SU-DHL-6 (cell line): ENCODE measurements at regions not wholly inside any gene's neighbourhood (a gene's known extent, or its start where the extent isn't known, plus 50 kb on each side); places are given as distances from the start of the nearest gene placed in this dataset.

Source experiments
- H2AFZ ChIP-seq: fragments of 200-600 bp; sonication (generic); 2 replicates; pipeline ENCODE4 v1.6.1; 2014; ENCODE audit warnings: low read depth, mild to moderate bottlenecking, moderate library complexity, mixed read lengths, antibody characterized with exemption, low read length; ENCODE audit not compliant: severe bottlenecking
- H3F3A ChIP-seq: fragments of 200-600 bp; shearing (Covaris generic); 2 replicates; pipeline ENCODE4 v1.6.0; 2016; ENCODE audit warnings: antibody characterized with exemption, mild to moderate bottlenecking; ENCODE audit not compliant: insufficient read depth
- H3K27ac ChIP-seq: fragments of 200-600 bp; sonication (generic); 2 replicates; pipeline ENCODE4 v1.5.1; 2016; ENCODE audit warnings: low read depth, mild to moderate bottlenecking, low read length, moderate library complexity, mixed read lengths
- H3K27me3 ChIP-seq: fragments of 200-600 bp; sonication (generic), shearing (Covaris generic); 2 replicates; pipeline ENCODE4 v1.6.0; 2014; ENCODE audit warnings: mild to moderate bottlenecking, low read length
- H3K36me3 ChIP-seq: fragments of 200-600 bp; sonication (generic); 2 replicates; pipeline ENCODE4 v1.6.1; 2014; ENCODE audit warnings: mild to moderate bottlenecking, low read length, mixed read lengths
- H3K4me2 ChIP-seq: fragments of 300-600, 200-600 bp; shearing (Covaris generic), sonication (generic); 2 replicates; pipeline ENCODE4 v1.6.0; 2014; ENCODE audit warnings: low read length, low read depth, mild to moderate bottlenecking; ENCODE audit not compliant: poor library complexity, severe bottlenecking
- H3K4me3 ChIP-seq: fragments of 200-600 bp; sonication (generic); 2 replicates; pipeline ENCODE4 v1.5.1; 2014; ENCODE audit warnings: antibody characterized with exemption, low read length, mild to moderate bottlenecking, mixed read lengths; ENCODE audit not compliant: insufficient read depth, poor library complexity, severe bottlenecking
- H3K79me2 ChIP-seq: fragments of 200-600 bp; sonication (generic); 2 replicates; pipeline ENCODE4 v1.6.1; 2014; ENCODE audit warnings: mild to moderate bottlenecking, low read length, moderate library complexity; ENCODE audit not compliant: insufficient read depth
- H3K9ac ChIP-seq: fragments of 200-600 bp; sonication (generic); 2 replicates; pipeline ENCODE4 v1.7.0; 2014; ENCODE audit warnings: mild to moderate bottlenecking, low read length
- H3K9me2 ChIP-seq: fragments of 200-600 bp; sonication (generic); replicated peaks from 2 replicates; pipeline ENCODE4 v1.6.1; 2014; ENCODE audit warnings: low read length; ENCODE audit not compliant: insufficient read depth
- H3K9me3 ChIP-seq: fragments of 200-600 bp; sonication (generic); 2 replicates; pipeline ENCODE4 v1.6.1; 2014; ENCODE audit warnings: low read length, mixed read lengths; ENCODE audit not compliant: insufficient read depth
- H4K20me1 ChIP-seq: fragments of 200-600 bp; sonication (generic); 2 replicates; pipeline ENCODE4 v1.6.1; 2014; ENCODE audit warnings: low read depth, mild to moderate bottlenecking, antibody characterized with exemption, low read length, moderate library complexity, mixed read lengths
- CTCF ChIP-seq: fragments of 200-600 bp; sonication (generic); IDR thresholded peaks from one replicate; pipeline ENCODE4 v1.5.1; 2017; ENCODE audit warnings: antibody characterized with exemption, mild to moderate bottlenecking, low read length, moderate library complexity; ENCODE audit not compliant: insufficient read depth, poor library complexity, severe bottlenecking
- EZH2phosphoT487 ChIP-seq: fragments of 200-600 bp; sonication (generic), shearing (Covaris generic); conservative IDR thresholded peaks from 2 replicates; pipeline ENCODE4 v1.6.1; 2018; ENCODE audit warnings: mild to moderate bottlenecking, antibody characterized with exemption, low read length, moderate library complexity, mixed read lengths

- no peaks in the 10 kb centered on the region for H3K9me2 ChIP-seq
- no peaks in the 10 kb centered on the region for H3K27me3 ChIP-seq
- no peaks in the 10 kb centered on the region for H4K20me1 ChIP-seq
- no peak overlapping the region for H3K4me2 ChIP-seq
- H3K36me3 ChIP-seq = no peaks in the 10 kb centered on the region
- H3K9ac ChIP-seq = no peak overlapping the region
- no peaks in the 10 kb centered on the region for H3K79me2 ChIP-seq
- no peak overlapping the region for H2AFZ ChIP-seq
- H3F3A ChIP-seq = no peaks in the 10 kb centered on the region
- H3K4me3 ChIP-seq = no peak overlapping the region
- H3K27ac ChIP-seq = no peak overlapping the region
- H3K9me3 ChIP-seq = no peaks in the 10 kb centered on the region
- TF ChIP-seq EZH2phosphoT487 (no peak), CTCF (no peak)
These were observed 103.5 kb upstream of the ZBTB40 start for GRCh38 chr1:22347854-22348760.

GRCh38 chr1:22349362-22350043, 102.1 kb upstream of the ZBTB40 start:
- Histone ChIP-seq H3K4me2 (no peak overlapping the region), H3K27me3 (no peaks in the 10 kb centered on the region), H3K36me3 (no peaks in the 10 kb centered on the region), H3K4me3 (no peak overlapping the region), H3F3A (no peaks in the 10 kb centered on the region), H3K27ac (no peak overlapping the region), H4K20me1 (no peaks in the 10 kb centered on the region), H3K9ac (no peak overlapping the region), H3K9me2 (no peaks in the 10 kb centered on the region), H3K9me3 (no peaks in the 10 kb centered on the region), H2AFZ (no peak overlapping the region), H3K79me2 (no peaks in the 10 kb centered on the region)
- TF ChIP-seq EZH2phosphoT487 (no peak), CTCF (no peak)

- Histone ChIP-seq H2AFZ (no peak overlapping the region), H3K36me3 (no peaks in the 10 kb centered on the region), H3K9ac (no peak overlapping the region), H3K27ac (no peak overlapping the region), H4K20me1 (no peaks in the 10 kb centered on the region), H3K27me3 (no peaks in the 10 kb centered on the region), H3K9me2 (no peaks in the 10 kb centered on the region), H3F3A (no peaks in the 10 kb centered on the region), H3K4me2 (no peak overlapping the region), H3K9me3 (no peaks in the 10 kb centered on the region), H3K79me2 (no peaks in the 10 kb centered on the region), H3K4me3 (no peak overlapping the region)
- TF ChIP-seq CTCF = no peak
- TF ChIP-seq EZH2phosphoT487 = no peak
These were observed 101.3 kb upstream of the ZBTB40 start for GRCh38 chr1:22350171-22350923.
